Breast epithelium (tissue), 3 donors: ENCODE measurements at regions not wholly inside any gene's neighbourhood (a gene's known extent, or its start where the extent isn't known, plus 50 kb on each side); places are given as distances from the start of the nearest gene placed in this dataset.

ENCODE experiments used
- POLR2A ChIP-seq: fragments of 450-650 bp; IDR thresholded peaks from one replicate; pipeline ENCODE4 v1.6.1; 2016; ENCODE audit warnings: antibody characterized with exemption, mild to moderate bottlenecking, moderate library complexity
- POLR2AphosphoS5 ChIP-seq, 3 donors: sonication (generic); formaldehyde crosslinking; IDR thresholded peaks; one replicate each; pipeline ENCODE4 v1.6.1; 2017; ENCODE audit warnings: antibody characterized with exemption in 3 of 3
- TF ChIP-seq, protein P1 (sequence below), 3 donors: fragments of 450-650 bp; IDR thresholded peaks; one replicate each; pipeline ENCODE4 v1.5.1; 2016 to 2017; ENCODE audit warnings: antibody characterized with exemption in 3 of 3, mild to moderate bottlenecking in 3 of 3, moderate library complexity in 3 of 3

- TF ChIP-seq, protein P1, sequence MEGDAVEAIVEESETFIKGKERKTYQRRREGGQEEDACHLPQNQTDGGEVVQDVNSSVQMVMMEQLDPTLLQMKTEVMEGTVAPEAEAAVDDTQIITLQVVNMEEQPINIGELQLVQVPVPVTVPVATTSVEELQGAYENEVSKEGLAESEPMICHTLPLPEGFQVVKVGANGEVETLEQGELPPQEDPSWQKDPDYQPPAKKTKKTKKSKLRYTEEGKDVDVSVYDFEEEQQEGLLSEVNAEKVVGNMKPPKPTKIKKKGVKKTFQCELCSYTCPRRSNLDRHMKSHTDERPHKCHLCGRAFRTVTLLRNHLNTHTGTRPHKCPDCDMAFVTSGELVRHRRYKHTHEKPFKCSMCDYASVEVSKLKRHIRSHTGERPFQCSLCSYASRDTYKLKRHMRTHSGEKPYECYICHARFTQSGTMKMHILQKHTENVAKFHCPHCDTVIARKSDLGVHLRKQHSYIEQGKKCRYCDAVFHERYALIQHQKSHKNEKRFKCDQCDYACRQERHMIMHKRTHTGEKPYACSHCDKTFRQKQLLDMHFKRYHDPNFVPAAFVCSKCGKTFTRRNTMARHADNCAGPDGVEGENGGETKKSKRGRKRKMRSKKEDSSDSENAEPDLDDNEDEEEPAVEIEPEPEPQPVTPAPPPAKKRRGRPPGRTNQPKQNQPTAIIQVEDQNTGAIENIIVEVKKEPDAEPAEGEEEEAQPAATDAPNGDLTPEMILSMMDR (IDR thresholded peaks at IDR 0.05), result no peak
- TF ChIP-seq POLR2A (no peak), POLR2AphosphoS5 (IDR thresholded peaks at IDR 0.05) (no peak)
These were observed 50.5 kb upstream of the ZNF507 start for GRCh38 chr19:32294871-32295438.
